ENCODE measurements at regions not wholly inside any gene's neighbourhood (a gene's known extent, or its start where the extent isn't known, plus 50 kb on each side); places are given as distances from the start of the nearest gene placed in this dataset.
"Not testable (repeated sequence)": the region's sequence is repeated elsewhere in the genome, so short reads cannot be mapped to it uniquely, and the experiment has no call there.

- dilution Hi-C loops (cut with MboI; ENCODE audit: extremely low pct_ligation_motif_present, low sequenced_read_pairs), result no loop called here
Observed at GRCh38 chr5:27450607-27451006, 412.2 kb upstream of the CDH9 start.

DNA sequence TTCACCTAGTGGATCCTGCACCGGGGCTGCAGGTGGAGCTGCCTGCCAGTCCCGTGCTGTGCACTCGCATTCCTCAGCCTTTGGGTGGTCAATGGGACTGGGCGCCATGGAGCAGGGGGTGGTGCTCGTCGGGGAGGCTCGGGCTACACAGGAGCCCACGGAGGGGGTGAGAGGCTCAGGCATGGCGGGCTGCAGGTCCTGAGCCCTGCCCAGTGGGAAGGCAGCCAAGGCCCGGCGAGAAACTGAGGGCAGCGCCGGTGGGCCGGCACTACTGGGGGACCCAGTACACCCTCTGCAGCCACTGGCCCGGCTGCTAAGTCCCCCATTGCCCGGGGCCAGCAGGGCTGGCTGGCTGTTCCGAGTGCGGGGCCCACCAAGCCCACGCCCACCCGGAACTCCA, 401.0 kb upstream of the CDH9 start:
- BruUV-seq (replicated peaks), result not testable (repeated sequence)

More at GRCh38 chr5:27450607-27451006, 412.2 kb upstream of the CDH9 start:
- no peak overlapping the region for H3K4me3 ChIP-seq (replicated peaks in 1 of 3; ENCODE audit: insufficient read depth in 1 of 3, low read depth in 1 of 3, low read length in 3 of 3)
- intact Hi-C loops (cut with micrococcal nuclease), result no loop called here
- no peaks in the 10 kb centered on the region for H3K4me1 ChIP-seq (ENCODE audit: control insufficient read depth, extremely low read depth, insufficient read depth, low read length)
- H2AFZ ChIP-seq (ENCODE audit: low read depth, low read length), result no peak overlapping the region
- H3K4me2 ChIP-seq (ENCODE audit: insufficient read depth, low read length), result no peak overlapping the region
- no peak overlapping the region for H3K27ac ChIP-seq (ENCODE audit: insufficient read depth, low read depth, low read length)
- ChIA-PET CTCF (no interaction called here), POLR2A (no interaction called here)
- no peaks in the 10 kb centered on the region for H3K9me1 ChIP-seq (replicated peaks; ENCODE audit: control insufficient read depth, extremely low read depth, insufficient read depth, low read length)
- FAIRE-seq (no peak), DNase-seq (ENCODE audit: low read depth, low spot score) (no peak)
- H3K79me2 ChIP-seq (ENCODE audit: control insufficient read depth, insufficient read depth, low read length), result no peaks in the 10 kb centered on the region
- no peak for TF ChIP-seq GATA2 (IDR thresholded peaks at IDR 0.05; ENCODE audit: insufficient read depth, insufficient read length, low read depth, low read length)
- TF ChIP-seq, protein P1, sequence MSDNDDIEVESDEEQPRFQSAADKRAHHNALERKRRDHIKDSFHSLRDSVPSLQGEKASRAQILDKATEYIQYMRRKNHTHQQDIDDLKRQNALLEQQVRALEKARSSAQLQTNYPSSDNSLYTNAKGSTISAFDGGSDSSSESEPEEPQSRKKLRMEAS (IDR thresholded peaks at IDR 0.05; ENCODE audit: insufficient read depth, insufficient read length), result no peak
- no peak overlapping the region for H3K9ac ChIP-seq (replicated peaks; ENCODE audit: extremely low read depth, insufficient read depth, low read length)
- no TSS peak for BruUV-seq (replicated peaks)
- no peaks in the 10 kb centered on the region for H3K36me3 ChIP-seq (ENCODE audit: control insufficient read depth in 2 of 2, extremely low read depth in 1 of 2, insufficient read depth in 2 of 2, low read length in 2 of 2)
- H3K9me3 ChIP-seq (replicated peaks; ENCODE audit: control insufficient read depth, insufficient read depth, low read length), result peaks cover 2% of the 10 kb centered on the region
- H3K27me3 ChIP-seq (ENCODE audit: control insufficient read depth in 2 of 2, insufficient read depth in 2 of 2, low read length in 2 of 2), result no peaks in the 10 kb centered on the region
- no peaks in the 10 kb centered on the region for H4K20me1 ChIP-seq (replicated peaks; ENCODE audit: control insufficient read depth, extremely low read depth, insufficient read depth, low read length)

More for the DNA sequence above, 401.0 kb upstream of the CDH9 start:
- H3K9ac ChIP-seq (replicated peaks; ENCODE audit: extremely low read depth, insufficient read depth, low read length); H3K4me1 ChIP-seq (ENCODE audit: control insufficient read depth, extremely low read depth, insufficient read depth, low read length); H3K36me3 ChIP-seq (ENCODE audit: control insufficient read depth in 2 of 2, extremely low read depth in 1 of 2, insufficient read depth in 2 of 2, low read length in 2 of 2); H3K27ac ChIP-seq (ENCODE audit: insufficient read depth, low read depth, low read length); dilution Hi-C loops (cut with MboI; ENCODE audit: extremely low pct_ligation_motif_present, low sequenced_read_pairs); H4K20me1 ChIP-seq (replicated peaks; ENCODE audit: control insufficient read depth, extremely low read depth, insufficient read depth, low read length); H3K4me3 ChIP-seq (replicated peaks in 1 of 3; ENCODE audit: insufficient read depth in 1 of 3, low read depth in 1 of 3, low read length in 3 of 3); POLR2A ChIA-PET; H3K9me1 ChIP-seq (replicated peaks; ENCODE audit: control insufficient read depth, extremely low read depth, insufficient read depth, low read length); H2AFZ ChIP-seq (ENCODE audit: low read depth, low read length); DNase-seq (ENCODE audit: low read depth, low spot score); CTCF ChIA-PET; H3K9me3 ChIP-seq (replicated peaks; ENCODE audit: control insufficient read depth, insufficient read depth, low read length); H3K27me3 ChIP-seq (ENCODE audit: control insufficient read depth in 2 of 2, insufficient read depth in 2 of 2, low read length in 2 of 2); intact Hi-C loops (cut with micrococcal nuclease); H3K79me2 ChIP-seq (ENCODE audit: control insufficient read depth, insufficient read depth, low read length); FAIRE-seq; H3K4me2 ChIP-seq (ENCODE audit: insufficient read depth, low read length): not testable (repeated sequence)

Data from endothelial cell of umbilical vein (primary cell).